HG03196 (cell line): ENCODE measurements at regions not wholly inside any gene's neighbourhood (a gene's known extent, or its start where the extent isn't known, plus 50 kb on each side); places are given as distances from the start of the nearest gene placed in this dataset.
A peak's percentile ranks its signal among the peaks of the same experiment; 100 is the strongest.
"Not testable (repeated sequence)": the region's sequence is repeated elsewhere in the genome, so short reads cannot be mapped to it uniquely, and the experiment has no call there.

Source experiments
- ATAC-seq: cut with Tn5 transposase; IDR thresholded peaks from one replicate; pipeline ENCODE4 v1.9.1; 2021; ENCODE audit not compliant: unreplicated experiment

- ATAC-seq = peak; percentile 37
Observed at GRCh38 chr17:37829592-37830123, 84.8 kb upstream of the HNF1B start.

- no peak for ATAC-seq
Observed at GRCh38 chr17:37828651-37829124, 83.8 kb upstream of the HNF1B start.

GRCh38 chr17:37827905-37828650 is 83.2 kb upstream of the HNF1B start:
- no peak for ATAC-seq

GRCh38 chr17:37826497-37827430 is 81.9 kb upstream of the HNF1B start:
- no peak for ATAC-seq

DNA sequence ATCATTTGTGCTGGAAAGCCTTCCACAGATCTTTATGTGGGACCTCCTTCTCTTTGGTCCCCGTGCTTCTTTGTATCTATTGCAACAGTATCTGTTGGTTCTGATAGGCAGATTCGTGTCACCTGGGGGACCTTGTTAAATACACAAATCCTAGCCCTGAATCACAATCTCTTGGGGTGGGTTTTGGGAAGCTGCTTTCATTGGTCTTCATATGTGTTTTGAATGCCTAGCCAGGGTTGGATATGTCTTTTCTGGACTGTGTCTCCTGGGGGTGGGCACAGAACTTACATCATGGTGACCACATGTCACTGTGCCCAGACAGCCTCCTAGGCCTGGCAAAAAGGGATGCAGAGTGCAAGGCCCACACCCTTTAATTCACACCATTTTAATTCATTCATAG is 81.0 kb upstream of the HNF1B start:
- no peak for ATAC-seq

DNA sequence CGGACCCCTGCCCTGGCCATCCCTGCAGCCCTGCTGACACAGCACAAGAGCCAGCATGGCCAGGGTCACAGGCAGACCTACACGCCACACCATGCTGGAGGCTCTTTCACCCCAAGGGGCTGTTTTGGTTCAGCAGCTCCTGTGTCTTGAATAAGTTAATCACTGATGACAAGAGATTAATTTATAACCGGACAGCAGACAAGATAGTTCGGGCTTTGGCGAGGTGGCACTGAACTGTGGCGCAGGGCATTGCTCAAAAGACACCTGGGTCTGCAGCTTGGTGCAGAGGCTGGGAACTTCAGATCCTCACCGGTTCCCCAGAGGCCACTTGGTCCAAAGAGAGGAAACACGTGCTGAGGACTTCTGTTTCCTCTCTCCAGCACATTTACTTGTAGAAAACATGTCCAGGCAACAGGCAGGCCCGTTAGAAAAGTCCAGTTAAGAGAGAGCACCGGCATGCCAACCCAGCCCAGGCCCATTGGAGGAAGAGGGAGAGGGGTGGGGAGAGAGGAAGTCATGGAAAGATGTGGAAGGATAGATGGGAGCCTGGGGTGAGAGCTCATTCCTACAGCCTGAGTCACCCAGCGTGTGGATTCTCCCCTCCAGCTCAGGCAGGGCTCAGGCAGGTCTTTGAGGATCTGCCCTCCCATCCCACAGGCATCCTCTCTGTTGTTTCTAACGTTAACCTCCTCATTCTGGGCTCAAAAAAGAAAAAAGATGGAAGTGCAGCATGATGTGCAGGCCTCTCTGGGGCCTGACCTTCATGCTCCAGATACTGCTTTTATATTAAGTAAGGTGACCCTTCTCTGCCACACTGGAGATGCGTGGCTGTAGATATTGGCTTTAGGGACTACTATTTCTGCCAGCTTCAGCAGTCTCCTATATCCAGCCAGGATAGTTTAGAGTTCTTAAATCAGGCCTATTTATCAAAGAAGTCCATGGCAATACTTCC is 80.0 kb upstream of the HNF1B start:
- peak; percentile 41 for ATAC-seq

DNA sequence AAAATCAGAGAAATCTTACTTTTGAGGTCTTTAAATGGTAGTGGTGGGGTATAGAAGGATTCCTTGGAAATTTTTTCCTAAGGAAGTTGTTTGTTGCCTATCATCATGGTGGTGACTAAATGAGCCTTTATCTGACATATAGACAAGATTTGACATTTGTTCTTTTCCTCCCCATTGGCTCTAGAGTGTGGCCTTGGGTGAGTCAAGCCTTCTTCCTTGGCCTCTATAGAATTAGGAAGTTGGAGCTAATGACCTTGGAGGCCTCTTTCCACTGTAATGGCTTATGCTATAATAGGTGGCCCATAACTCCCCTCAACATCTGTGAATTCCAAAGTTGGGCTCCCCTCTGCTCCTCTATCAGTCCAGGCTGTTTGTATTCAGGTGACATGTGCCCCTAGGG is 79.1 kb upstream of the HNF1B start:
- ATAC-seq = no peak

- ATAC-seq = no peak
Observed at GRCh38 chr17:37820995-37821713, 76.3 kb upstream of the HNF1B start.

DNA sequence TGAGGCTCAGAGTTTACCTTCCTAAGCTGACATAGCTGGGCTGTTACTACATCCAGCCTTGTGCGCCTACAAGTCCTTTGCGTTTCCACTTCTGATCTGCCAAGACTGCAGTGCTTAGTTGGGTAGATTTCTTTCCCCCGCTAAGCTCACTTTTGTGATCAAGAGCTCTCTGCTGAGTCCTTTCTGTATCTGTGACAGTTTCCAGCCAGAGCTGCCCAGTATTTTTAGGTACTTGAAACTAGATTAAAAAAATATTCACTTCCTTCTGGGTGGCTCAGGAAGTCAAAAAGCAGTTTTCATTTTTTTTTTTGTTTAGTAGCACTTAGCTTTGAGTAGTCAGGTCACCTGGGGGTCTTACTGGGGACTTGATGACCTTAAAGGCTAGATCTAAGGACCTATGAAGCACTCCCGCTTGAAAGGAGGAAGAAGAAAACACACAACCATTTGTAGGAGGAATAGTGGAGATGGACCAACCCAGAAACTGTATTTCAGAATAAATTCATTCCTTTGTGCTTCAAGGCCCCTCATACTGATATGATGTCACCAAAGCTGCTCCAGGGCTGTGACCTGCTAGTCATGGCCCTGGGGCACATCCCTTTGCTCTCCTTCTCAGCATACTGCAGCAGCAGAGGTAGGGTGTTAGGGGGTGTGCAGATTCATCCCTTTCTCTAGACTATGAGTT is 75.6 kb upstream of the HNF1B start:
- no peak for ATAC-seq

GRCh38 chr17:37818689-37819088 is 73.8 kb upstream of the HNF1B start:
- ATAC-seq = no peak

GRCh38 chr17:37816950-37817349 is 72.1 kb upstream of the HNF1B start:
- ATAC-seq = no peak

- ATAC-seq = no peak
Observed at GRCh38 chr17:37815536-37815935, 70.7 kb upstream of the HNF1B start.

- no peak for ATAC-seq
Observed at GRCh38 chr17:37813751-37814150, 68.9 kb upstream of the HNF1B start.

GRCh38 chr17:37808846-37809245 is 64.0 kb upstream of the HNF1B start:
- not testable (repeated sequence) for ATAC-seq

- ATAC-seq = no peak
Observed at GRCh38 chr17:37802712-37803416, 58.0 kb upstream of the HNF1B start.

- ATAC-seq = no peak
Observed at GRCh38 chr17:37802061-37802595, 57.3 kb upstream of the HNF1B start.

DNA sequence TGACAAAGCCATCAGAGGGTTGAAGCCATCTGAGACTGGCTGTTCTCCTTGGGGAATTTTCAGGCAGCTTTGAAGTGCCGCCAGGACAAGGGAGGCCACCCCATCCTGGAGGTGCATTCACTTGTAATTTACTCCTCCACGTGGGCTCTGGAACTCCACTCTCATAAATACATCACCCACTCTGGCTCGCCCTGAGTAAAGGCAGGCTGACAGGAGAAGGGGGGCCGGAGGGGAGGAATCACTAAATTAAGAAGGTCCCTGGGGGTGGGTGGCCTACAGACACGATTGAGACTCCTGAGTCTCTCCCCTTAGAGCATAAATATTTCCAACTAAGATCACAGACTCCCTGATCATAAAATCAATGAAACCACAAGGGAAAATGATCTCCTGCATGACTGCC is 56.3 kb upstream of the HNF1B start:
- ATAC-seq = no peak

DNA sequence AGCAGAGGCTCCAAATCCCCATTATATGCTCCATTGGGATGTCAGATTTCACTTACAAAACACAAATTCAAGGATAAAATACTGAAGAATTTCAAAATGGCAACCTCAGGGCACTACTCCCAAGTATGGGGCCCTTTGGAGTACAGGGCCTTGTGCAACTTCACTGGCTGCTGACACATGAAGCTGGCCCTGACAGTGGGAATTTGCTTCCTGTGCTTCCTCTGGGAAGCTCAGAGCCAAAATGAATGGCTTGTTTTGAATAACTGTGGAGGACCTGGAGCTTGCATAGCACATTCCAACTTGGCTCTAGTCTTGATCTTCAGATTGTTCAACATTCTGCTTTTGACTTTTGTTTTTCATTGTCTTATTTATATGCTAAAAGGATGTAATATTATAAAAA is 52.3 kb upstream of the HNF1B start:
- ATAC-seq = no peak

DNA sequence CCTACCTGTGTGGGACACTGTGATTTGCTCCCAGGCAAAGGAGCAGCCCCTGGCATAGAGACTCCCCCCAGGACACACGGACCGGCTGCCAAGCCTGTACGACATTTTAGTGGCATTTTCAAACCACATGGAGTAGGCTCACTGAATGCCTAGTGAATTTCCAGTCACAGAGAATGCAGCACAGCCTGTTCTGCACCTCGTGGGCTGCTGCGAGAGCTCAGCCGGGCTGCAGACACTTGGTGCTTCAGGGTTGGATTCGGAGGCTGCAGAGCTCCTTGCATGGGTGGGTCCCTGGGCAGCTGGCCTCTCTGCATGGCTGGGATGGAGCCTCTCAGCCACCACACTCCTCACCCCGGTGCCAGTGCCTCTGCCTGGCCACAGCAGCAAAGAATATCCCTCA is 51.2 kb upstream of the HNF1B start:
- ATAC-seq = no peak
